Choroid plexus epithelial cell (primary cell): ENCODE measurements at regions not wholly inside any gene's neighbourhood (a gene's known extent, or its start where the extent isn't known, plus 50 kb on each side); places are given as distances from the start of the nearest gene placed in this dataset.

Experiments used
- DNase-seq: peaks from one replicate; pipeline ENCODE4 v3.0.0-alpha.2; 2010; ENCODE audit warnings: low read depth
- H3K4me3 ChIP-seq: 2 replicates; pipeline ENCODE4 v1.5.1; 2011; ENCODE audit warnings: low read depth, mild to moderate bottlenecking, control low read depth, low read length, moderate library complexity
- CTCF ChIP-seq: conservative IDR thresholded peaks from 2 replicates; pipeline ENCODE4 v1.5.1; 2011; ENCODE audit warnings: low read depth, mild to moderate bottlenecking, control low read depth, inconsistent platforms, low read length, moderate library complexity

GRCh38 chr11:104325093-104325492 lies 161.1 kb upstream of the PDGFD start:
- TF ChIP-seq CTCF = no peak
- DNase-seq = no peak
- no peak overlapping the region for H3K4me3 ChIP-seq

GRCh38 chr11:104324276-104324675 lies 160.3 kb upstream of the PDGFD start:
- H3K4me3 ChIP-seq = no peak overlapping the region
- DNase-seq = no peak
- TF ChIP-seq CTCF = no peak

GRCh38 chr11:104323841-104324240 lies 159.9 kb upstream of the PDGFD start:
- H3K4me3 ChIP-seq = no peak overlapping the region
- no peak for DNase-seq
- TF ChIP-seq CTCF = no peak

- DNase-seq = no peak
- no peak overlapping the region for H3K4me3 ChIP-seq
- TF ChIP-seq CTCF = no peak
These were observed 158.7 kb upstream of the PDGFD start for GRCh38 chr11:104322696-104323095.

- no peak for DNase-seq
- TF ChIP-seq CTCF = no peak
- no peak overlapping the region for H3K4me3 ChIP-seq
These were observed 157.0 kb upstream of the PDGFD start for GRCh38 chr11:104320956-104321355.

- DNase-seq = peak; percentile 63
- H3K4me3 ChIP-seq = no peak overlapping the region
- TF ChIP-seq CTCF = no peak
These were observed 156.2 kb upstream of the PDGFD start for GRCh38 chr11:104320097-104320496.

GRCh38 chr11:104319396-104319795 lies 155.4 kb upstream of the PDGFD start:
- no peak for DNase-seq
- no peak overlapping the region for H3K4me3 ChIP-seq
- TF ChIP-seq CTCF = no peak
